Activated T-cell treated with anti-CD3 and anti-CD28 coated beads, Interleukin-2, amount 50 U/mL, for 72 hours (primary cell): ENCODE measurements at regions not wholly inside any gene's neighbourhood (a gene's known extent, or its start where the extent isn't known, plus 50 kb on each side); places are given as distances from the start of the nearest gene placed in this dataset.

Experiments
- ATAC-seq, 2 donors: fragments of 150-1000 bp; cut with Tn5 transposase; replicated peaks in 1 of 2; 2 replicates each; pipeline ENCODE4 v1.10.0; 2021; ENCODE audit warnings: moderate library complexity in 2 of 2, mild to moderate bottlenecking in 1 of 2
- DNase-seq, 2 donors: peaks; one replicate each; pipeline ENCODE4 v3.0.0; 2021 to 2022; ENCODE audit warnings: mixed read lengths in 1 of 2
- H3K27ac Mint-ChIP-seq: one replicate; pipeline ENCODE4 v1.8.0; 2022; ENCODE audit warnings: mild to moderate bottlenecking, moderate library complexity, mixed read lengths
- H3K27me3 Mint-ChIP-seq: one replicate; pipeline ENCODE4 v1.8.0; 2022; ENCODE audit warnings: low read depth, mixed read lengths
- H3K36me3 Mint-ChIP-seq, 2 donors: one replicate each; pipeline ENCODE4 v1.8.0; 2022; ENCODE audit warnings: mixed read lengths in 2 of 2, mild to moderate bottlenecking in 1 of 2; ENCODE audit not compliant: insufficient read depth in 2 of 2
- H3K4me1 Mint-ChIP-seq: one replicate; pipeline ENCODE4 v1.8.0; 2022; ENCODE audit warnings: low read depth, mixed read lengths
- H3K4me3 Mint-ChIP-seq, 2 donors: one replicate each; pipeline ENCODE4 v1.8.0; 2022; ENCODE audit warnings: mild to moderate bottlenecking in 2 of 2, mixed read lengths in 2 of 2, moderate library complexity in 2 of 2
- H3K9me3 Mint-ChIP-seq, 2 donors: one replicate each; pipeline ENCODE4 v1.8.0; 2022; ENCODE audit warnings: mixed read lengths in 2 of 2

DNA sequence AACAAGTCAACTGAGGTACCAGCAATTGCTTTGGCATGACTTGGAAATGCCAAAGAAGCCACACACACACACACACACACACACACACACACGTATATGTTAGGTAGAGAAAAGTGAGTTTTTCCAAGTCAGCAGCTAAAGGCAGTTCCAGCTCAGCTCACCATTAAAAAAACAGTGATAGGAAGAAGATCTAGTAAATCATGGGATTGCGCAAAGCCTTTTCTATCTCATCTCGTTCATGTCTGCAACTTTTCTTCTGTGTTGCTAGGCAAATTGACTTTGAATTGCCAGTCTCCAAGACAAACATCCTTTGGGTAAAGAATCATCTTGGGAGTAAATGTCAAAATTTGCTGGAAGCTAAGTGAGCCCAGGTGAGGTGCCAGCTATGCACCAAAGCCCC, 500.1 kb downstream of the ENC1 start:
- Mint-ChIP-seq H3K4me1 (no peaks in the 10 kb centered on the region), H3K27ac (no peak overlapping the region), H3K4me3 (no peak overlapping the region), H3K27me3 (peaks cover 38% of the 10 kb centered on the region), H3K9me3 (no peaks in the 10 kb centered on the region), H3K36me3 (no peaks in the 10 kb centered on the region)
- ATAC-seq: no peak
- DNase-seq: no peak

GRCh38 chr5:74139589-74139988, 500.9 kb downstream of the ENC1 start:
- no peak for DNase-seq
- no peaks in the 10 kb centered on the region for H3K4me1 Mint-ChIP-seq
- H3K36me3 Mint-ChIP-seq: no peaks in the 10 kb centered on the region
- H3K4me3 Mint-ChIP-seq: no peak overlapping the region
- H3K9me3 Mint-ChIP-seq: no peaks in the 10 kb centered on the region
- ATAC-seq: no peak
- H3K27ac Mint-ChIP-seq: no peak overlapping the region
- peaks cover 33% of the 10 kb centered on the region for H3K27me3 Mint-ChIP-seq

DNA sequence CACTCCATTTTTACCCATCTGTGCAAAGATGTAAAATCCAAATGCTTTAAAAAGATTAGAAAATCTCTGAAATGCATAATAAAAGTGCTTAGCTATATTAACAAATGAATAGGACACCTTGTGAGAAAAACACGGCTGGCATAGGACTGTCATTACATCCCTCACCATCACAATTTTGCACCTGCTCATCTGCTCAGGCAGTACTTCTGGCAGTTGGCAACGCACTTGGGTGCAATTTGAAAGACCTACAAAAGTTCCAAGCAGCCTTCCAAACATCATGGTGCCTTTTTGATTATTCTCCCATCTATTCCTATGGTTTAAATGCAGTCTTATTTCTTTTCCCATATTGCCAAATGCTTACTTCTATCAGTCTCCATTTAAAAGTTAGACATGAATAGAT, 501.8 kb downstream of the ENC1 start:
- H3K4me1 Mint-ChIP-seq: no peaks in the 10 kb centered on the region
- no peak overlapping the region for H3K27ac Mint-ChIP-seq
- ATAC-seq: no peak
- no peak for DNase-seq
- no peaks in the 10 kb centered on the region for H3K36me3 Mint-ChIP-seq
- H3K9me3 Mint-ChIP-seq: no peaks in the 10 kb centered on the region
- peaks cover 24% of the 10 kb centered on the region for H3K27me3 Mint-ChIP-seq
- no peak overlapping the region for H3K4me3 Mint-ChIP-seq

DNA sequence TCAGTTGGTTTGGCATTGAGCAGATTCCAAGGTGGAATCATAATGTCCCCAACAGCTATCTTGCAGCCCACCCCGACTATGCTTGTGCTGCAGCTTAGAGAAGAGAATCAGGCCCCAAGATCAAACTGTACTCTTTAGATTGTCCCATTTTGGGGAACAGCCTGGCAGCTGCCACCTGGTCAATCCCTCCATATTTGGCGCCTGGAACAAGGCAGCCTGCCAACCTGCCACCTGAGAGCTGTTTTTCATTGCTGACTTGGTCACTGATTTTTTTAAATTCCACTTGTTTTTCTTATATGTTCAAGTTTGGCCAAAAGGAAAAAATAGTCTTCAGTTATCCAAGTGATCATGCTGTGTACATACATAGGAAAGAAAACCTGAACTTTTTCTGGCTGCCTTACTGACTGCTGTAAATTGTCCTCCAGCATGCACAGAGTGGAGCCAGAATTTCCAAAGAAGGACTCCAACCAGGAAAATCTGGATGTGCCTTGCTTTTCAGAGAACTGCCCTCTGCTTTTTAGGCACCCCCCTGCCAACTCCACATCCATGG, 504.2 kb downstream of the ENC1 start:
- ATAC-seq (no peak), DNase-seq (no peak)
- Mint-ChIP-seq H3K4me3 (no peak overlapping the region), H3K27ac (no peak overlapping the region), H3K36me3 (no peaks in the 10 kb centered on the region), H3K4me1 (no peaks in the 10 kb centered on the region), H3K9me3 (no peaks in the 10 kb centered on the region), H3K27me3 (peaks cover 16% of the 10 kb centered on the region)

DNA sequence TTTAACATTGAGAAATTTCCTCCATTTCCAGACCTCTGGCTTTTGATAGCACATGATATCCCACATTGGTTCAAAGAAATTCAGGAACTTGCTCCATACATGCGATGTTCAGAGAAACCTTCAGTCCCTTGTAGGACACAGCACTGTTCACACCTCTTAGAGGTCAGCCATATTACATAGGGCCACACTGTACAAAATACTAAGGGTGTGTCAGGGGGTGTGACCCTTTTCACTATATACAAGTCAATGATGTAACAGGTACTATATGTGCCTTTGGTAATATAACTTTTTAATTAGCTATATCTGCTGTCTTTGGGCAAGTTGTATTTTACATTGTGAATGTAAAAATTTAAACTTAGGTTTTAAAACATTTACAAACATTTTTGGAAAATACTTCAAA, 505.5 kb downstream of the ENC1 start:
- Mint-ChIP-seq H3K9me3 (no peaks in the 10 kb centered on the region), H3K27ac (no peak overlapping the region), H3K4me3 (no peak overlapping the region), H3K36me3 (no peaks in the 10 kb centered on the region), H3K4me1 (no peaks in the 10 kb centered on the region), H3K27me3 (peaks cover 23% of the 10 kb centered on the region)
- DNase-seq (no peak), ATAC-seq (no peak)

GRCh38 chr5:74132485-74132884, 506.5 kb downstream of the ARHGEF28 start:
- H3K36me3 Mint-ChIP-seq: no peaks in the 10 kb centered on the region
- no peak overlapping the region for H3K27ac Mint-ChIP-seq
- ATAC-seq: no peak
- no peaks in the 10 kb centered on the region for H3K4me1 Mint-ChIP-seq
- peaks cover 34% of the 10 kb centered on the region for H3K27me3 Mint-ChIP-seq
- no peaks in the 10 kb centered on the region for H3K9me3 Mint-ChIP-seq
- H3K4me3 Mint-ChIP-seq: no peak overlapping the region
- DNase-seq: no peak

DNA sequence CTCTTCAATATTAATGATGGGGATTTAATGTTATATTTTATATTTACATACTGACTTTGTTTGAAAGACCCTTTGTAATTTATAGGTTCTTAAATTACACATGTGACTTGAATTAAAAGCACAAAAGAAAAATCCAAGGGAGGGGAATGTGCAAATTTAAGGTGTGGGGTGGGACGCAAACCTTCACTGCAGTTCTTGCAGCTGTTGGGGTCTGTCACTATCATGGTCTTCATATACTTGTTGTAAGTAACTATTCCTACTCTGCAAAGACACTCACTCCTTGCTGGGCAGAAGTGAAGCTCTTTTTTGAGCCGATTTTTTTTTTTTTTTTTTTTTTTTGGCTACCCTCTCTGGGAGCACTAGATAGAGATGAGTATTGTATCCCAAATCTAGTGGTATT, 505.3 kb downstream of the ARHGEF28 start:
- H3K4me3 Mint-ChIP-seq: no peak overlapping the region
- ATAC-seq (no peak), DNase-seq (no peak)
- H3K36me3 Mint-ChIP-seq: no peaks in the 10 kb centered on the region
- H3K4me1 Mint-ChIP-seq: no peaks in the 10 kb centered on the region
- H3K27me3 Mint-ChIP-seq: peaks cover 34% of the 10 kb centered on the region
- H3K27ac Mint-ChIP-seq: no peak overlapping the region
- H3K9me3 Mint-ChIP-seq: no peaks in the 10 kb centered on the region

DNA sequence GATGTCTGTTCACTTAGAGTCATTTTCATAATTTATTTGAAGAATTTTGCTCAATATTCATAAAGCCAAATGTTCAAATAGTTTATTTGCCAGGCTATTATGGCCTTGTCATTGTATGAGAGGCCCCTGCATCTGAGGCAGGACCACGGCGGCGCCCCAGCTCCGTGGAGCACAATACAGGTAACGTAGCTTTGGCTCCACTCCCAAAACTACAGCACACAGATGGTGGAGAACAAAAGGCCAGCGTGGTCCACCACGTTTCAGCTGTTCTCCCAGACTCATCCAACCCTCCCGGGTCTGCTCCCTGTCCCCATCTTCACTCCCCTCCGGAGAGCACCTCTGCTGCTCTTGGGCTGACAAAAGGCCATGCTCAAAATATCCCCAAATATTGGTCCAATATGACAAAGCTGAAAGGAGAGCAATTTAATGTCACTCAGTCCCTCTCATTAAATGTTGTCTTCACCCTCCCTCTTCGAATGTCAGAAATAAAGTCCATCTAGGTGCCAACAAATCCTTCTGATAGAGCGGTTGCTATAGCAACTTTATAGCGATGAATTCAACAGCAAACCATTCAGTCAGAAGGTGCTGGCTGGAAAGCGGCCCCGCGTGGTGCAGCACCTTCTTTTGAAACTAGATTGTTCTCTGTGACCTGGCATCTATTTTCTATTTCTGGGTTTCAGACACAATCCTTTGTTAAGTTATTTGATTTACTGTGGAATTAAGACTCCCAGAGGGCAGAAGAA, 504.3 kb downstream of the ARHGEF28 start:
- H3K9me3 Mint-ChIP-seq: no peaks in the 10 kb centered on the region
- no peak for ATAC-seq
- H3K27me3 Mint-ChIP-seq: peaks cover 33% of the 10 kb centered on the region
- DNase-seq: no peak
- no peak overlapping the region for H3K27ac Mint-ChIP-seq
- H3K4me3 Mint-ChIP-seq: no peak overlapping the region
- no peaks in the 10 kb centered on the region for H3K36me3 Mint-ChIP-seq
- H3K4me1 Mint-ChIP-seq: no peaks in the 10 kb centered on the region

DNA sequence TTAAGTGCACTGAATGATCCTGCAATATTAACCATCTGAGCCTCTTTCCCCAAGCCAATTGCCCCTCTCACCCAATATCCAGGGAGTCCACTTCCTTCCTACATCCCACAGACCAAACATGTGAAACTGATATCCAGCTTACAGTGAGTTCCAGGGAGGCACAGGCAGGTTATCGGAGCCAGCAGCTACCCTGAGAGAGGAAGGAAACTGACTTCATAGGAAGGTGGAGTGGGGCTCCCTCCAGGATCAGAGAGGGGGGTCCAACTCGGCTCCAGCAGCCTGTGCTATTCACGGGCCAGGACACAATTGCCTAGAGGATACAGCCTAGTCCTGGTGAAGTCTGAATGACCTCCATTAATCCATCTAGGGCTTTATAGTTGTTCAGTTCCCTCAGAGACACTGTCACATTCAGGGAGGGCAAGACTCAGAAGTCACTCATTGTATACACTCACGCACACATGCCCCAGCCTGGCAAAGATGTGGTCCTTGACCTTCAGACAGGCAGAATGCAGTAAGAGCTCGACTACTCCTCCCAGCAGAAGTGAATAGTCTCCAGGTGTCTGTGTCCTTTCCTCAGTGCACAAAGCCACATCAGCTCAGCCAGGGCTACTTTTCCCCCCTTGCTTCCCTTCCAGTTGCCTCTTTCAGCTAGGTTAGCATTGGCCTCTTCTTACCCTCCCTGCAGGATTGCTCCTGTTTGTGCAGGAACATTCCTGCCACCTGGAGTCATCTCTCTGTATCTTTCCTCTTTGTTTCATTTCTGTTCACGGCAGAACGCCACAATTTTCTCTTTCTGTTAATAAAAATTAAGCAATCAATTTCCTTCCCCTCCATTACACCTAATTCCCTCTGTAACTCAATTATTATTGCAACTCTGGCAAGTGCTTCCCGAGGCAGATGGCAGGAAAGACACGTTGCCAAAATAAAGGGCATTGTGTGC, 501.7 kb downstream of the ARHGEF28 start:
- Mint-ChIP-seq H3K27ac (no peak overlapping the region), H3K4me1 (no peaks in the 10 kb centered on the region), H3K9me3 (no peaks in the 10 kb centered on the region), H3K4me3 (no peak overlapping the region), H3K36me3 (no peaks in the 10 kb centered on the region), H3K27me3 (peaks cover 29% of the 10 kb centered on the region)
- no peak for ATAC-seq
- DNase-seq: no peak

- no peak for ATAC-seq
Measured at GRCh38 chr5:74126294-74126693, 500.3 kb downstream of the ARHGEF28 start.

DNA sequence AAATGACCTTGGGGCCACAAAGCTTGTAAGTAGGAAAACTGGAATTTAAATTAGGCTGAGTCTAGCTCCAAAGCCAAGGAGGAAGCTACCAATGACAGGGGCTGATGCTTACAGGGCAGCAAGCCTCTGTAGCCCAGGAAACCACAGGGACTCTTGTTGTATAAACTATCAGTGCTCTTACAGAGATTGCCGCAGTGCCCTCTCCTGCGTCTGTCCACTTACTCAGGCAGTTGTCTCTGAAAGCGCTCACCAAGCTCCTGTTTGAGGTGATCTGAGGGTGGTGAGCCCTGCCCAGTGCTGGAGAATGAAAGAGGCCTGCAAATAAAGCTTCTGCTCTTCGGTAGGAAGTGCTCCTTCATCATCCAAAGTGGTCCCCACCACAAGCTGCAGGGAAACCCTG, 498.8 kb downstream of the ARHGEF28 start:
- DNase-seq (no peak), ATAC-seq (no peak)
- no peaks in the 10 kb centered on the region for H3K36me3 Mint-ChIP-seq
- peaks cover 17% of the 10 kb centered on the region for H3K27me3 Mint-ChIP-seq
- H3K4me1 Mint-ChIP-seq: no peaks in the 10 kb centered on the region
- peaks cover 0 to 2% of the 10 kb centered on the region in 2 donors for H3K9me3 Mint-ChIP-seq
- no peak overlapping the region for H3K4me3 Mint-ChIP-seq
- no peak overlapping the region for H3K27ac Mint-ChIP-seq

More at GRCh38 chr5:74126294-74126693, 500.3 kb downstream of the ARHGEF28 start:
- Mint-ChIP-seq H3K4me3 (no peak overlapping the region), H3K9me3 (no peaks in the 10 kb centered on the region), H3K36me3 (no peaks in the 10 kb centered on the region), H3K4me1 (no peaks in the 10 kb centered on the region), H3K27ac (no peak overlapping the region), H3K27me3 (peaks cover 27% of the 10 kb centered on the region)
- DNase-seq: no peak

DNA sequence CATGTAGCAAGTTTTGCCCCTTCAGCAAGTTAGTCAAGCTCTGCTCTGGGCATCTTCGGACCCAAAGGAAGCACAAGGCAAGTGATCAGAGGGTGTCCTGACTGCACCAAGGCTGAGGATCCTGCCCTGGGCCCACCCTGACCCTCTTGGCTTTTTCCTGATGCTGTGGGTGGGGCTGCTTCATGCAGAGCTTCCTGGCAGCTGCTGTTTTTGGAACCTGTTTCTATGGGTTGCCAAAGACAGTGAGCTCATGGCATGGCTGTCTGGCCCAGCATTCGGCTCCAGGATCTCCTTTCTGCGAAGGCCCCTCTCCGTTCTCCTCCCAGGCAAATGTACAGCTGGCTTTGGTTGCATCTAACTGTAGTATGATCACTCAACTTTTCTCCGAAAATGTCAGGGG, 497.9 kb downstream of the ARHGEF28 start:
- Mint-ChIP-seq H3K4me1 (no peaks in the 10 kb centered on the region), H3K9me3 (peaks cover 0 to 4% of the 10 kb centered on the region in 2 donors), H3K27me3 (peaks cover 17% of the 10 kb centered on the region), H3K4me3 (no peak overlapping the region), H3K36me3 (no peaks in the 10 kb centered on the region), H3K27ac (no peak overlapping the region)
- ATAC-seq (no peak), DNase-seq (no peak)

DNA sequence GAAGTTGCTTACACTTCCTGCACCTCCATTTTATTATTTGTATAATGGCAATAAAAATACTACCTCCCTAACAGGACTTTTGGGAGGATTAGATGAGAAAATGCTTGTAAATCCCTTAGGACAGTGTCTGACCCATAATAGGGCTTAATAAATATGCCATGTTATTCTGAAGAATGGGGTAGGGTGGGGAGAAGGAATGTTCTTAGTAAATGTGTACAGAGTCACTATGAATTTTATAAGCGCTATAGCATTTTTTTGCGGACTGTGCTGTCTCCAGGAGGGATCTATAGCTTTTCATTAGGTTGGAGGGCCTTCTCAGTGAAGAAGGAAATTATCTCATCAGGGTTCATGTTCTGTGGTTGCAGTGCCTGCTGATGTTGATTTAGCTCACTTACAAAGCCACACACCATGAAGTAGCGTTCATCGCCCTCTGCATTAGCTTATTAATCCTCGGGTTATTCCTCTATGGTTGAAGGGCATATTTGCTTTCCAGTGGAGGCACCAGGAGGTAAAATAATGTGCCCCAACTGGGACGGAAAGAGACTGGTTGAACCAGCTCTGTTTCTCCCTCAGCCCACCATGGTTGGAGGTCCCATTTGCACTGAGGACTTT, 497.1 kb downstream of the ARHGEF28 start:
- no peaks in the 10 kb centered on the region for H3K4me1 Mint-ChIP-seq
- H3K36me3 Mint-ChIP-seq: no peaks in the 10 kb centered on the region
- ATAC-seq: no peak
- peaks cover 11% of the 10 kb centered on the region for H3K27me3 Mint-ChIP-seq
- peaks cover 0 to 4% of the 10 kb centered on the region in 2 donors for H3K9me3 Mint-ChIP-seq
- no peak overlapping the region for H3K27ac Mint-ChIP-seq
- no peak overlapping the region for H3K4me3 Mint-ChIP-seq
- DNase-seq: no peak
